CD4-positive, alpha-beta T cell (primary cell): ENCODE measurements at regions not wholly inside any gene's neighbourhood (a gene's known extent, or its start where the extent isn't known, plus 50 kb on each side); places are given as distances from the start of the nearest gene placed in this dataset.

Experiments
- ATAC-seq: fragments of 200-7000 bp; cut with Tn5 transposase; one replicate; pipeline ENCODE4 v1.10.0; 2022; ENCODE audit warnings: mild to moderate bottlenecking; ENCODE audit not compliant: poor library complexity
- CTCF ChIA-PET: fragments of 350-600 bp; sonication (Branson Sonifier 250); formaldehyde crosslinking; loops from one replicate; lab custom pipeline; 2021; ENCODE audit warnings: antibody characterized with exemption, inconsistent platforms; lab: Charles Lee
- POLR2A ChIA-PET: fragments of 350-600 bp; sonication (Branson Sonifier 250); formaldehyde crosslinking; loops from one replicate; lab custom pipeline; 2021; ENCODE audit warnings: antibody characterized with exemption, inconsistent platforms; lab: Charles Lee
- DNase-seq, 14 experiments: peaks; one replicate each; pipeline ENCODE4 v3.0.0-alpha.2; 2013 to 2020; ENCODE audit warnings: mixed read lengths in 2 of 14
- H3K27ac ChIP-seq, 2 donors: one replicate each; pipeline versions ENCODE4 v1.5.1 to v1.7.0; 2013; ENCODE audit warnings: low read length in 2 of 2, low read depth in 1 of 2, mild to moderate bottlenecking in 1 of 2
- H3K27me3 ChIP-seq, 2 experiments: 1 replicate in 1 of 2; 2 replicates in 1 of 2; pipeline versions ENCODE4 v1.6.1 to v1.7.0; 2013; ENCODE audit warnings: low read length in 2 of 2, control low read depth in 1 of 2, mild to moderate bottlenecking in 1 of 2, moderate library complexity in 1 of 2; ENCODE audit not compliant: insufficient read depth in 2 of 2, control insufficient read depth in 1 of 2
- H3K36me3 ChIP-seq: one replicate; pipeline ENCODE4 v1.6.1; 2013; ENCODE audit warnings: low read length, control low read depth; ENCODE audit not compliant: insufficient read depth
- H3K4me1 ChIP-seq: one replicate; pipeline ENCODE4 v1.6.1; 2013; ENCODE audit warnings: low read length, control low read depth; ENCODE audit not compliant: insufficient read depth
- H3K4me3 ChIP-seq: one replicate; pipeline ENCODE4 v1.5.1; 2013; ENCODE audit warnings: mild to moderate bottlenecking, low read length, moderate library complexity
- H3K9me3 ChIP-seq, 2 experiments: 1 replicate in 1 of 2; 2 replicates in 1 of 2; pipeline versions ENCODE4 v1.6.1 to v1.7.0; 2013; ENCODE audit warnings: low read length in 2 of 2, mild to moderate bottlenecking in 2 of 2, control low read depth in 1 of 2, moderate library complexity in 1 of 2; ENCODE audit not compliant: control insufficient read depth in 1 of 2, insufficient read depth in 1 of 2
- H3K27ac Mint-ChIP-seq: one replicate; pipeline ENCODE4 v1.8.0; 2020; ENCODE audit warnings: mixed read lengths
- H3K27me3 Mint-ChIP-seq: one replicate; pipeline ENCODE4 v1.8.0; 2021; ENCODE audit warnings: mixed read lengths
- H3K36me3 Mint-ChIP-seq: one replicate; pipeline ENCODE4 v1.8.0; 2021; ENCODE audit warnings: low read depth, mixed read lengths
- H3K4me1 Mint-ChIP-seq: one replicate; pipeline ENCODE4 v1.8.0; 2021; ENCODE audit warnings: low read depth, mixed read lengths
- H3K4me3 Mint-ChIP-seq: one replicate; pipeline ENCODE4 v1.8.0; 2020; ENCODE audit warnings: mild to moderate bottlenecking, mixed read lengths
- H3K9me3 Mint-ChIP-seq: one replicate; pipeline ENCODE4 v1.8.0; 2020; ENCODE audit warnings: mixed read lengths
- intact Hi-C, 2 experiments: fragments of 100-400 bp; cut with DNase I in 1 of 2; cut with micrococcal nuclease in 1 of 2; formaldehyde crosslinking; loops; one replicate each; pipeline versions ENCODE4 v1.15.1 to v1.9.0; 2023 to 2025; cut with DNase I, micrococcal nuclease
- TF ChIP-seq, protein P1 (sequence below): fragments of 200-600 bp; IDR thresholded peaks from one replicate; pipeline ENCODE4 v1.8.0; 2022; ENCODE audit warnings: antibody characterized with exemption, mild to moderate bottlenecking

DNA sequence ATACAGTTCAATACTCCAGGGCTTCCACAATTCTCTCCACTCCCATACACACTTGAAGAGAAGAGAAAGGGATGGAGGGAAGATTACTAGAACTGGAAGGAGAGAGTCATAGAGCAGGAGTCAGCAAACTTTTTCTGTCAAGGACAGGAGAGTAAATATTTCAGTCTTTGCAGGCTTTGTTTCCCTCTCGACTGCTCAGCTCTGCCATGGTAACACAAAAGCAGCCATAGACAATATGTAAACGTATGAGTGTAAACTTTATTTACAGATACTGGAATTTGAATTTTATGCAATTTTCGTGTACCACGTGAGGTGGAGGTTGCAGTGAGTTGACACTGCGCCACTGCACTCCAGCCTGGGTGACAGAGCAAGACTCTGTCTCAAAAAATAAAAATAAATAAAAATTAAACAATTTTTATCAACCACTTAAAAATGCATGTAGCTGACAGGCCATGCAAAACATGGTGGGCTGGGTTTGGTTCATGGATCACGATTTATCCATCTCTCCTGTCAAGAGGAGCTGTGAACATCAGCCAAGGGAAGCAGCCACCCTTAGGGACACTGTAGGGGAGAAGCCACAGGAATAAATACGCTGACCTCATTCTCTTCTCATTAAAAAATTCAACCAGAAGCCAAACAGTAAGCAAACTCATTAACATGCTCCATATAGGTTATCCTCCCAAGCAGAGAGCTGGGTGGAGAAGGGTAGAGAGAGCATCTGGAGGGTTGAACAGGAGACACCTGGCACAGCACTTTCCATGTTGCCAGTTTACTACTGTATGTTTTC is 266.4 kb upstream of the FN1 start:
- POLR2A ChIA-PET = no interaction called here
- H3K9me3 ChIP-seq = peaks cover 0 to 4% of the 10 kb centered on the region in 2 experiments
- H3K27ac ChIP-seq = no peak overlapping the region
- no peak overlapping the region for H3K4me3 Mint-ChIP-seq
- no peaks in the 10 kb centered on the region for H3K27me3 Mint-ChIP-seq
- intact Hi-C loops = no loop called here
- H3K4me1 ChIP-seq = no peaks in the 10 kb centered on the region
- no peaks in the 10 kb centered on the region for H3K36me3 Mint-ChIP-seq
- TF ChIP-seq, protein P1, sequence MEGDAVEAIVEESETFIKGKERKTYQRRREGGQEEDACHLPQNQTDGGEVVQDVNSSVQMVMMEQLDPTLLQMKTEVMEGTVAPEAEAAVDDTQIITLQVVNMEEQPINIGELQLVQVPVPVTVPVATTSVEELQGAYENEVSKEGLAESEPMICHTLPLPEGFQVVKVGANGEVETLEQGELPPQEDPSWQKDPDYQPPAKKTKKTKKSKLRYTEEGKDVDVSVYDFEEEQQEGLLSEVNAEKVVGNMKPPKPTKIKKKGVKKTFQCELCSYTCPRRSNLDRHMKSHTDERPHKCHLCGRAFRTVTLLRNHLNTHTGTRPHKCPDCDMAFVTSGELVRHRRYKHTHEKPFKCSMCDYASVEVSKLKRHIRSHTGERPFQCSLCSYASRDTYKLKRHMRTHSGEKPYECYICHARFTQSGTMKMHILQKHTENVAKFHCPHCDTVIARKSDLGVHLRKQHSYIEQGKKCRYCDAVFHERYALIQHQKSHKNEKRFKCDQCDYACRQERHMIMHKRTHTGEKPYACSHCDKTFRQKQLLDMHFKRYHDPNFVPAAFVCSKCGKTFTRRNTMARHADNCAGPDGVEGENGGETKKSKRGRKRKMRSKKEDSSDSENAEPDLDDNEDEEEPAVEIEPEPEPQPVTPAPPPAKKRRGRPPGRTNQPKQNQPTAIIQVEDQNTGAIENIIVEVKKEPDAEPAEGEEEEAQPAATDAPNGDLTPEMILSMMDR = no peak
- peaks cover 3% of the 10 kb centered on the region for H3K9me3 Mint-ChIP-seq
- no peaks in the 10 kb centered on the region for H3K27me3 ChIP-seq
- no peak for ATAC-seq
- H3K27ac Mint-ChIP-seq = no peak overlapping the region
- CTCF ChIA-PET = no interaction called here
- H3K36me3 ChIP-seq = no peaks in the 10 kb centered on the region
- no peaks in the 10 kb centered on the region for H3K4me1 Mint-ChIP-seq
- H3K4me3 ChIP-seq = no peak overlapping the region
- DNase-seq = no peak

DNA sequence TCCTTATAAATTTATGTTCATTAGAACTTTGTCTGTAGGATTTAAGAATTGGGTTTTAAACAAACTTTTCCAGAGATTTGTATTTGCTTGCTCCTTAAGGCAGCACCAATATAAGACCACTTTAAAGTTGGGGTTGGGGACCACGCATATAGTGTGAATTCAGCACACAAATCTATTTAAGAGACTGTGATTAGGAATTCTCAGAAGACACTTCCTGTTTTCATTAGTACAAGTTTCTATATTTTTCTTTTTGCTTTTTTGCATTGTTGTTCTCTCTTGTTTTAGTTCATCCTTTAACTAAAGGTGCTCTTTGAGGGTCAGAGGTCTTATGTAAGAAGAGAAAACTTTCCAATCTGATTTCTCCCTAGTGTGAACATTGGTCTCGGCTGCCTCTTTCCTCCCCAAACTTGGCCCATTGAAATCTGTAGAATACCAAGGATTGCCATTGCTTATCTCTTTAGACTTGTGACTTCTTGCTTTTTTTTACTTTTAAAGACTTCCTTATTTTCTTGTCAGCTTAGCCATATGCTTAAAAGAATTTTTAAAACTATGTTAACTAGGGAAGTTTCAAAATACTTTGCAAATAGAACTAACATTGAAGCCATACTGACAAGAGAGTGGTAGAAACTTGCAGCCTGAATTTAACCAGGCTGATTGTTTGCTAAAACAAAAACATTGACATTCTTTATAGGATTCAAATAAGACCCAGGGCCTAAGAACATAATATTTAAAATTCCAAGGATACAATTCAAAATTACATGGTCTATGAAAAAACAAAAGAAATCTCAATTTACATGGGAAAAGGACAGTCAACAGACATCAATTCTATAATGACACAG is 264.1 kb upstream of the FN1 start:
- CTCF ChIA-PET = no interaction called here
- H3K36me3 Mint-ChIP-seq = no peaks in the 10 kb centered on the region
- H3K4me3 ChIP-seq = no peak overlapping the region
- no peak overlapping the region for H3K27ac Mint-ChIP-seq
- intact Hi-C loops = no loop called here
- ATAC-seq (no peak), DNase-seq (no peak)
- peaks cover 3% of the 10 kb centered on the region for H3K9me3 Mint-ChIP-seq
- H3K9me3 ChIP-seq = peaks cover 0 to 4% of the 10 kb centered on the region in 2 experiments
- POLR2A ChIA-PET = no interaction called here
- no peaks in the 10 kb centered on the region for H3K27me3 Mint-ChIP-seq
- no peaks in the 10 kb centered on the region for H3K27me3 ChIP-seq
- no peaks in the 10 kb centered on the region for H3K4me1 Mint-ChIP-seq
- no peaks in the 10 kb centered on the region for H3K36me3 ChIP-seq
- H3K27ac ChIP-seq = no peak overlapping the region
- no peaks in the 10 kb centered on the region for H3K4me1 ChIP-seq
- no peak overlapping the region for H3K4me3 Mint-ChIP-seq
- TF ChIP-seq, protein P1 = no peak

DNA sequence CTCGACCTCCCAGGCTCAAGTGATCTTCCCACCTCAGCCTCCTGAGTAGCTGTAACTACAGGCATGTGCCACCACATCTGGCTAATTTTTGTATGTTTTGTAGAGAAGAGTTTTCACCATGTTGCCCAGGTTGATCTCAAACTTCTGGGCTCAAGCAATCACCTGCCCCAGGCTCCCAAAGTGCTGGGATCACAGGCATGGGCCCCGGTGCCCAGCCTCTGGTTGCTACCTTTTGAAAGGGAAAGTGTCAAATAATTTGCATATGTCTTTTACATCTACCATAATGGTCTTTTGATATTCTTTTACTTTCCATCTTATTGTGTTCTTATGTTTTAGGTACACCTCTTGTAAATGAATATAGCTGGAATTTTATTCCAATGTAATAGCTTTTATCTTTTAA is 263.1 kb upstream of the FN1 start:
- CTCF ChIA-PET = no interaction called here

More for the DNA sequence above, 263.1 kb upstream of the FN1 start:
- POLR2A ChIA-PET = no interaction called here
- ATAC-seq (no peak), DNase-seq (no peak)
- Histone ChIP-seq H3K27me3 (no peaks in the 10 kb centered on the region), H3K4me1 (no peaks in the 10 kb centered on the region), H3K27ac (no peak overlapping the region), H3K4me3 (no peak overlapping the region), H3K9me3 (peaks cover 0 to 4% of the 10 kb centered on the region in 2 experiments), H3K36me3 (no peaks in the 10 kb centered on the region)
- intact Hi-C loops = no loop called here
- H3K4me1 Mint-ChIP-seq = no peaks in the 10 kb centered on the region
- H3K27ac Mint-ChIP-seq = no peak overlapping the region
- TF ChIP-seq, protein P1 = no peak
- peaks cover 3% of the 10 kb centered on the region for H3K9me3 Mint-ChIP-seq
- no peaks in the 10 kb centered on the region for H3K27me3 Mint-ChIP-seq
- no peak overlapping the region for H3K4me3 Mint-ChIP-seq
- no peaks in the 10 kb centered on the region for H3K36me3 Mint-ChIP-seq
